ENCODE measurements at regions not wholly inside any gene's neighbourhood (a gene's known extent, or its start where the extent isn't known, plus 50 kb on each side); places are given as distances from the start of the nearest gene placed in this dataset.

GRCh38 chr2:177020524-177021119 is 192.0 kb upstream of the HNRNPA3 start:
- no peak for DNase-seq (ENCODE audit: low read depth in 2 of 2)

- no peak for DNase-seq (ENCODE audit: low read depth in 2 of 2)
Observed at GRCh38 chr2:177021706-177022343, 190.8 kb upstream of the HNRNPA3 start.

- DNase-seq (ENCODE audit: low read depth in 2 of 2) = no peak
Observed at GRCh38 chr2:177024765-177025164, 187.8 kb upstream of the HNRNPA3 start.

- DNase-seq (ENCODE audit: low read depth in 2 of 2) = no peak
Observed at GRCh38 chr2:177026253-177026652, 186.3 kb upstream of the HNRNPA3 start.

- no peak for DNase-seq (ENCODE audit: low read depth in 2 of 2)
Observed at GRCh38 chr2:177026956-177027355, 185.6 kb upstream of the HNRNPA3 start.

GRCh38 chr2:177028296-177028695 is 184.3 kb upstream of the HNRNPA3 start:
- DNase-seq (ENCODE audit: low read depth in 2 of 2) = no peak

- DNase-seq (ENCODE audit: low read depth in 2 of 2) = no peak
Observed at GRCh38 chr2:177029075-177029474, 183.5 kb upstream of the HNRNPA3 start.

GRCh38 chr2:177029501-177029900 is 183.1 kb upstream of the HNRNPA3 start:
- DNase-seq (ENCODE audit: low read depth in 2 of 2) = no peak

GRCh38 chr2:177029901-177030300 is 182.7 kb upstream of the HNRNPA3 start:
- DNase-seq (ENCODE audit: low read depth in 2 of 2) = no peak

GRCh38 chr2:177030451-177031105 is 182.0 kb upstream of the HNRNPA3 start:
- DNase-seq (ENCODE audit: low read depth in 2 of 2) = no peak

GRCh38 chr2:177031438-177032180 is 181.0 kb upstream of the HNRNPA3 start:
- no peak for DNase-seq (ENCODE audit: low read depth in 2 of 2)

- no peak for DNase-seq (ENCODE audit: low read depth in 2 of 2)
Observed at GRCh38 chr2:177036747-177037146, 175.8 kb upstream of the HNRNPA3 start.

GRCh38 chr2:177037569-177037968 is 175.0 kb upstream of the HNRNPA3 start:
- no peak for DNase-seq (ENCODE audit: low read depth in 2 of 2)

GRCh38 chr2:177038787-177039484 is 173.7 kb upstream of the HNRNPA3 start:
- DNase-seq (ENCODE audit: low read depth in 2 of 2) = no peak

GRCh38 chr2:177042311-177042710 is 170.3 kb upstream of the HNRNPA3 start:
- DNase-seq (ENCODE audit: low read depth in 2 of 2) = no peak

GRCh38 chr2:177044671-177045070 is 167.9 kb upstream of the HNRNPA3 start:
- DNase-seq (ENCODE audit: low read depth in 2 of 2) = no peak

- DNase-seq (ENCODE audit: low read depth in 2 of 2) = no peak
Observed at GRCh38 chr2:177048981-177049380, 163.6 kb upstream of the HNRNPA3 start.

GRCh38 chr2:177051278-177051677 is 161.3 kb upstream of the HNRNPA3 start:
- no peak for DNase-seq (ENCODE audit: low read depth in 2 of 2)

GRCh38 chr2:177052471-177052870 is 160.1 kb upstream of the HNRNPA3 start:
- no peak for DNase-seq (ENCODE audit: low read depth in 2 of 2)

- DNase-seq (ENCODE audit: low read depth in 2 of 2) = no peak
Observed at GRCh38 chr2:177053038-177053437, 159.6 kb upstream of the HNRNPA3 start.

GRCh38 chr2:177053716-177054115 is 158.9 kb upstream of the HNRNPA3 start:
- DNase-seq (ENCODE audit: low read depth in 2 of 2) = no peak

GRCh38 chr2:177056481-177056929 is 156.1 kb upstream of the HNRNPA3 start:
- no peak for DNase-seq (ENCODE audit: low read depth in 2 of 2)
